K562 (cell line): ENCODE measurements at regions not wholly inside any gene's neighbourhood (a gene's known extent, or its start where the extent isn't known, plus 50 kb on each side); places are given as distances from the start of the nearest gene placed in this dataset.

Experiments
- BRD9 ChIP-seq: fragments of 450-650 bp; IDR thresholded peaks from 2 replicates; pipeline ENCODE4 v1.6.1; 2018; ENCODE audit warnings: low read depth; ENCODE audit not compliant: partially characterized antibody
- EP300 ChIP-seq: IDR thresholded peaks from 2 replicates; pipeline ENCODE4 v1.6.1; 2012; ENCODE audit warnings: low read length, improper control_type of control experiment
- KLF16 ChIP-seq: IDR thresholded peaks from 2 replicates; pipeline ENCODE4 v1.6.1; 2016; ENCODE audit warnings: antibody characterized with exemption
- NONO ChIP-seq, 2 experiments: fragments of 200-400 bp in 1 of 2; fragments of 450-650 bp in 1 of 2; formaldehyde crosslinking in 1 of 2; IDR thresholded peaks; 2 replicates each; pipeline ENCODE4 v1.6.1; 2017; ENCODE audit warnings: low read depth in 2 of 2, mild to moderate bottlenecking in 2 of 2, moderate library complexity in 2 of 2, low read length in 1 of 2
- PPARD ChIP-seq: fragments of 250-450 bp; sonication (Bioruptor Pico); IDR thresholded peaks from 2 replicates; pipeline ENCODE4 v1.8.0; 2022; ENCODE audit warnings: inconsistent platforms, mild to moderate bottlenecking, moderate library complexity
- RAD21 ChIP-seq, 2 experiments: fragments of 250-450 bp in 1 of 2; fragments of 450-650 bp in 1 of 2; sonication (Bioruptor Pico) in 1 of 2; formaldehyde crosslinking in 1 of 2; IDR thresholded peaks in 1 of 2; conservative IDR thresholded peaks in 1 of 2; 2 replicates each; pipeline versions ENCODE4 v1.4.0 to v1.8.0; 2020 to 2022; ENCODE audit warnings: mild to moderate bottlenecking in 2 of 2, moderate library complexity in 1 of 2
- STAG1 ChIP-seq: sonication (generic); formaldehyde crosslinking; IDR thresholded peaks from 2 replicates; pipeline ENCODE4 v1.5.0; 2020; ENCODE audit warnings: missing genetic modification reagents, borderline replicate concordance
- TRIM24 ChIP-seq, 2 experiments: fragments of 450-650 bp; IDR thresholded peaks; 2 replicates each; pipeline ENCODE4 v1.6.1; 2016
- ZNF23 ChIP-seq: fragments of 250-450 bp; sonication (Bioruptor Pico); IDR thresholded peaks from 2 replicates; pipeline ENCODE4 v1.4.0; 2020; ENCODE audit warnings: mild to moderate bottlenecking
- ZNF408 ChIP-seq: fragments of 250-450 bp; sonication (Bioruptor Pico); IDR thresholded peaks from 2 replicates; pipeline ENCODE4 v1.4.0; 2020; ENCODE audit warnings: low read depth, mild to moderate bottlenecking, moderate library complexity
- TF ChIP-seq, protein P1 (sequence below): fragments of 250-450 bp; sonication (Bioruptor Pico); IDR thresholded peaks from 2 replicates; pipeline ENCODE4 v1.5.0; 2021; ENCODE audit warnings: mild to moderate bottlenecking, moderate library complexity
- TF ChIP-seq, protein P2 (sequence below): sonication (generic); formaldehyde crosslinking; IDR thresholded peaks from 2 replicates; pipeline ENCODE4 v1.8.1; 2023; ENCODE audit warnings: mild to moderate bottlenecking, missing genetic modification reagents
- TF ChIP-seq, protein P3 (sequence below): sonication (generic); formaldehyde crosslinking; IDR thresholded peaks from 2 replicates; pipeline ENCODE4 v1.8.0; 2022; ENCODE audit warnings: mild to moderate bottlenecking, missing genetic modification reagents

GRCh38 chr9:108049026-108049607 is 559.5 kb upstream of the KLF4 start (continued):
- TF ChIP-seq, protein P1, sequence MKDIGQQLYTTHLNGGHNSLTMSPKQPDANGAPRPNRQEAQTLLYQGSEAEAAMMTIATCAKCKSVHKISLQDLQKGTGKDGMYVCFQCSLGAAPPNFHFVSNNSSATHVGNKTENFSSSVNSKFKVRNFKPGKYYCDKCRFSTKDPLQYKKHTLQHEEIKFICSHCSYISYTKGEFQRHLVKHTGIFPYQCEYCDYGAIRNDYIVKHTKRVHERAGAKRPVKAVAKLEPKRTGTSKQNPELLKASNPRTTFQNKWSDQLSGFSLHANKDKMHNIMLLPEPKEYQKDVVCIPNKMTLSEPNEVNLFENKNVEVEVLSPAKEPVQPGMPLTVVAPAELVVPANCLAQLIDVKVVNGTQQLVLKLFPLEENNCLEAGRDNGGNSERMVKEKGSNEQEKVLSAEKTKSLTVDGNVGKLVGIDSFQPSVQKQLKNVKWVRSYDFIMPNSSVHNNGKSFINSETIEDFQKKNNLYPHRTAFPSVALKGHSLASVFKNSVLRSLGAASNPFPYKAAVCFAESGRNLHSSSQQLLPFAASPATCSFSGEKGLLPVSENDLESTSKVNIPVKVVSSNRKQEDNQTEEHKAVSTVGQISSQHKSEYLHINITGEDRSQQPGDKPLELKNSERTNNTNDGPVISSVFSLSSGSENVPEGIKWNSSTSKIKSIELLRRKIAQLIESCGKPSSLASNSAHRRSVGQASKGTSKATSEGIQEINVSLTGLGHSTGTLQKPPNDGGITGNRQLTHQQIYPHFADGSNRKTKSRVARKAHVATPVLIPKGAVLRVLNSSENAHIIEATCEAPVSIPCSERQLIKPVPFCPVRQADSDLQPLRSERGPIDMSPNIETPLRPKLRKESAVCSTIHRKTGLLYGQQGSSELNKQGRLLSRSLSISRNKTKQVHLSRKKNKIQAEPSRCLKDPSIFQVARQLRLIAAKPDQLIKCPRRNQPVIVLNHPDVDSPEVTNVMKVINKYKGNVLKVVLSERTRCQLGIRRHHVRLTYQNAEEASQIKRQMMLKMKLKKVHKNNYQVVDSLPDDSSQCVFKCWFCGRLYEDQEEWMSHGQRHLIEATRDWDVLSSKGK (CRISPR knock-in tag) = no peak
- TF ChIP-seq, protein P2, sequence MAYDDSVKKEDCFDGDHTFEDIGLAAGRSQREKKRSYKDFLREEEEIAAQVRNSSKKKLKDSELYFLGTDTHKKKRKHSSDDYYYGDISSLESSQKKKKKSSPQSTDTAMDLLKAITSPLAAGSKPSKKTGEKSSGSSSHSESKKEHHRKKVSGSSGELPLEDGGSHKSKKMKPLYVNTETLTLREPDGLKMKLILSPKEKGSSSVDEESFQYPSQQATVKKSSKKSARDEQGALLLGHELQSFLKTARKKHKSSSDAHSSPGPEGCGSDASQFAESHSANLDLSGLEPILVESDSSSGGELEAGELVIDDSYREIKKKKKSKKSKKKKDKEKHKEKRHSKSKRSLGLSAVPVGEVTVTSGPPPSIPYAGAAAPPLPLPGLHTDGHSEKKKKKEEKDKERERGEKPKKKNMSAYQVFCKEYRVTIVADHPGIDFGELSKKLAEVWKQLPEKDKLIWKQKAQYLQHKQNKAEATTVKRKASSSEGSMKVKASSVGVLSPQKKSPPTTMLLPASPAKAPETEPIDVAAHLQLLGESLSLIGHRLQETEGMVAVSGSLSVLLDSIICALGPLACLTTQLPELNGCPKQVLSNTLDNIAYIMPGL (CRISPR knock-in tag) = no peak
- TF ChIP-seq ZNF408 (CRISPR knock-in tag) = no peak
- TF ChIP-seq BRD9 = peak; percentile 73
- TF ChIP-seq EP300 = peak; percentile 91
- TF ChIP-seq TRIM24 (IDR thresholded peaks at IDR 0.05) = peak; percentile 70 to 85; a peak in 2 of 4 replicates
- TF ChIP-seq RAD21 (CRISPR knock-in tag; conservative IDR thresholded peaks at IDR 0.05 in 1 of 2, IDR thresholded peaks at IDR 0.05 in 1 of 2) = peak in 1 of 2 experiments; percentile 26; a peak in 2 of 4 replicates
- no peak for TF ChIP-seq NONO (IDR thresholded peaks at IDR 0.05; ENCODE audit: low read depth in 2 of 2, low read length in 1 of 2)
- no peak for TF ChIP-seq ZNF23 (CRISPR knock-in tag)
- TF ChIP-seq KLF16 = peak; percentile 75
- TF ChIP-seq STAG1 (CRISPR knock-in tag) = no peak
- TF ChIP-seq, protein P3, sequence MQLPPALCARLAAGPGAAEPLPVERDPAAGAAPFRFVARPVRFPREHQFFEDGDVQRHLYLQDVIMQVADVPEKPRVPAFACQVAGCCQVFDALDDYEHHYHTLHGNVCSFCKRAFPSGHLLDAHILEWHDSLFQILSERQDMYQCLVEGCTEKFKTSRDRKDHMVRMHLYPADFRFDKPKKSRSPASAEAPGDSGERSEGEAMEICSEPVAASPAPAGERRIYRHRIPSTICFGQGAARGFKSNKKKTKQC (CRISPR knock-in tag) = no peak
- TF ChIP-seq PPARD = no peak
- TF ChIP-seq, all 486 proteins: peak for 58
